GM12878 (cell line): ENCODE measurements at regions not wholly inside any gene's neighbourhood (a gene's known extent, or its start where the extent isn't known, plus 50 kb on each side); places are given as distances from the start of the nearest gene placed in this dataset.

Source experiments
- ATAC-seq: fragments of 200-7000 bp; cut with Tn5 transposase; 3 replicates; pipeline ENCODE4 v1.9.1; 2020; ENCODE audit warnings: mild to moderate bottlenecking, moderate library complexity
- BruUV-seq: library from RNA; stranded (reverse); fragments of 400-500 nt; replicated peaks from 2 replicates; lab custom pipeline; 2021; lab: Mats Ljungman, UMichigan
- CTCF ChIA-PET: fragments of 300-600 bp; sonication (Branson Sonifier 250); formaldehyde crosslinking; extraction: SDS; loops from one replicate; lab custom pipeline; 2021; ENCODE audit warnings: inconsistent platforms; lab: Yijun Ruan, JAX
- POLR2A ChIA-PET: fragments of 350-600 bp; formaldehyde crosslinking; extraction: SDS; loops from one replicate; lab custom pipeline; 2021; ENCODE audit warnings: inconsistent platforms; lab: Charles Lee
- RAD21 ChIA-PET: fragments of 300-600 bp; sonication (Branson Sonifier 250); formaldehyde crosslinking; loops from one replicate; lab custom pipeline; 2023; ENCODE audit warnings: antibody characterized with exemption; ENCODE audit not compliant: unreplicated experiment; lab: Charles Lee
- SMC1A ChIA-PET: fragments of 300-600 bp; sonication (Branson Sonifier 250); formaldehyde crosslinking; loops from one replicate; lab custom pipeline; 2023; ENCODE audit not compliant: unreplicated experiment, uncharacterized antibody; lab: Charles Lee
- DNase-seq: peaks from one replicate; pipeline ENCODE4 v3.0.0-alpha.2; 2011; ENCODE audit warnings: low read depth, low spot score
- FAIRE-seq: peaks from 3 replicates; lab custom pipeline; 2011; peaks lifted over from hg19 to GRCh38; lab: Jason Lieb, UNC
- H2AFZ ChIP-seq: 2 replicates; pipeline ENCODE4 v1.6.0; 2011; ENCODE audit warnings: low read depth, low read length, control low read depth; ENCODE audit not compliant: control insufficient read depth
- H3K27ac ChIP-seq: 2 replicates; pipeline ENCODE4 v1.5.1; 2011; ENCODE audit warnings: control low read depth; ENCODE audit not compliant: control insufficient read depth, insufficient read depth
- H3K27me3 ChIP-seq, 2 experiments: replicated peaks in 1 of 2; 2 replicates each; pipeline versions ENCODE4 v1.6.0 to v1.6.1; 2011; ENCODE audit warnings: low read length in 1 of 2; ENCODE audit not compliant: control insufficient read depth in 2 of 2, insufficient read depth in 2 of 2
- H3K36me3 ChIP-seq, 2 experiments: 2 replicates each; pipeline ENCODE4 v1.5.1; 2011; ENCODE audit warnings: low read length in 1 of 2; ENCODE audit not compliant: control insufficient read depth in 2 of 2, insufficient read depth in 2 of 2
- H3K4me1 ChIP-seq: 2 replicates; pipeline ENCODE4 v1.6.1; 2011; ENCODE audit warnings: mild to moderate bottlenecking, low read length, moderate library complexity, mixed read lengths; ENCODE audit not compliant: control insufficient read depth, insufficient read depth
- H3K4me2 ChIP-seq: 2 replicates; pipeline ENCODE4 v1.6.0; 2011; ENCODE audit warnings: control low read depth; ENCODE audit not compliant: control insufficient read depth, insufficient read depth
- H3K4me3 ChIP-seq: fragments of 200-600 bp; sonication (generic); 2 replicates; pipeline ENCODE4 v1.5.1; 2016
- H3K79me2 ChIP-seq: 2 replicates; pipeline ENCODE4 v1.6.0; 2011; ENCODE audit warnings: low read length; ENCODE audit not compliant: control insufficient read depth, insufficient read depth
- H3K9ac ChIP-seq: 2 replicates; pipeline ENCODE4 v1.8.0; 2011; ENCODE audit warnings: low read length, control low read depth, mixed read lengths; ENCODE audit not compliant: control insufficient read depth, insufficient read depth
- H3K9me3 ChIP-seq: replicated peaks from 3 replicates; pipeline ENCODE4 v1.5.1; 2011; ENCODE audit warnings: mild to moderate bottlenecking, low read length; ENCODE audit not compliant: control insufficient read depth, insufficient read depth
- H4K20me1 ChIP-seq: 2 replicates; pipeline ENCODE4 v1.6.0; 2011; ENCODE audit not compliant: control insufficient read depth, insufficient read depth
- HDGF ChIP-seq: fragments of 450-650 bp; IDR thresholded peaks from 2 replicates; pipeline ENCODE4 v1.6.1; 2016; ENCODE audit warnings: antibody characterized with exemption
- NFYB ChIP-seq: IDR thresholded peaks from 2 replicates; pipeline ENCODE4 v1.6.1; 2011; ENCODE audit warnings: low read depth, mild to moderate bottlenecking, low read length, improper control_type of control experiment, moderate library complexity; ENCODE audit not compliant: insufficient read depth
- TARDBP ChIP-seq: IDR thresholded peaks from 2 replicates; pipeline ENCODE4 v1.6.1; 2016; ENCODE audit warnings: borderline replicate concordance
- TCF12 ChIP-seq: IDR thresholded peaks from 2 replicates; pipeline ENCODE4 v1.6.1; 2011; ENCODE audit warnings: low read depth, mild to moderate bottlenecking, low read length
- WGBS: methylation state at CpG from one replicate; pipeline ENCODE4 v1.1.6; 2016; ENCODE audit warnings: low lambda C conversion rate; ENCODE audit not compliant: insufficient replicate concordance, insufficient coverage; ENCODE audit errors: missing lambda C conversion rate; 5-methylcytosine and 5-hydroxymethylcytosine counted together
- in situ Hi-C: fragments of 300-500 bp; cut with MboI; formaldehyde crosslinking; loops from 9 replicates; pipeline ENCODE4 v1.14.3; 2018; ENCODE audit warnings: mixed read lengths
- intact Hi-C: fragments of 100-400 bp; cut with micrococcal nuclease; formaldehyde crosslinking; loops from one replicate; pipeline ENCODE4 v1.14.2; 2022; ENCODE audit not compliant: unreplicated experiment
- TF ChIP-seq, protein P1 (sequence below): fragments of 450-650 bp; formaldehyde crosslinking; IDR thresholded peaks from 2 replicates; pipeline ENCODE4 v1.4.0; 2020; ENCODE audit warnings: mild to moderate bottlenecking, moderate library complexity
- TF ChIP-seq, protein P2 (sequence below): fragments of 150-350 bp; IDR thresholded peaks from 2 replicates; pipeline ENCODE4 v1.6.1; 2016; ENCODE audit warnings: low read depth, low read length

DNA sequence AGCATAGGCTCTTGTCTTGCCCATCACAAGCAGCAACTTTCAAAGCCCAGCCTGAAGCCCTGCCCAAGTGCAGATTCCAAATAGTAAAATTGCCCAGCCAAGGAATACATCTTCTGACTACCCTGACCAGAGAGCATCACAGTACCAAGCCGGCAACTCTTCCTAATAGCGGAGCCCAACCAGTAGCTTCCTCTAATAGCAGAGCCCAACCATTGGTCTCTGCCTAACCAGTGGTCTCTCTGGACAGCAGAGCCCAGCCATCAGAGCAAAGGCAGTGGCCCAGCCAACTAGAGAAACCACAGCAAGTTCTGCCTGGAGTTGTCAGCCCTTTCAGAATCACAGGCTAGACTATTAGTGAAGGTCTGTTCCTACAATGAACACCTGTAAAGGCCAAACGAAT lies 285.6 kb downstream of the HGF start:
- no peaks in the 10 kb centered on the region for H3K27me3 ChIP-seq
- H3K4me2 ChIP-seq = no peak overlapping the region
- intact Hi-C loops = loop anchor here (5.0 kb wide), 2 partner anchors 1088 to 1243 kb away; no protein-coding TSS in a partner anchor
- ATAC-seq (peak; percentile 62), DNase-seq (no peak), FAIRE-seq (no peak)
- ChIA-PET POLR2A (no interaction called here), SMC1A (interaction anchor here (0.7 to 3.3 kb wide), 8 partner anchors 16 to 1244 kb away, joined by 3 to 43 read pairs (median 5); no protein-coding TSS in a partner anchor), CTCF (interaction anchor here (0.6 to 4.8 kb wide), 16 partner anchors 14 to 1253 kb away, joined by 3 to 62 read pairs (median 4); partner anchors contain the start of gene HGF), RAD21 (interaction anchor here (0.6 to 4.5 kb wide), 9 partner anchors 8 to 1239 kb away, joined by 3 to 48 read pairs (median 4); no protein-coding TSS in a partner anchor)
- no peaks in the 10 kb centered on the region for H4K20me1 ChIP-seq
- in situ Hi-C loops = loop anchor here (5.0 to 25.0 kb wide), 3 partner anchors 753 to 1248 kb away; no protein-coding TSS in a partner anchor
- TF ChIP-seq, protein P1, sequence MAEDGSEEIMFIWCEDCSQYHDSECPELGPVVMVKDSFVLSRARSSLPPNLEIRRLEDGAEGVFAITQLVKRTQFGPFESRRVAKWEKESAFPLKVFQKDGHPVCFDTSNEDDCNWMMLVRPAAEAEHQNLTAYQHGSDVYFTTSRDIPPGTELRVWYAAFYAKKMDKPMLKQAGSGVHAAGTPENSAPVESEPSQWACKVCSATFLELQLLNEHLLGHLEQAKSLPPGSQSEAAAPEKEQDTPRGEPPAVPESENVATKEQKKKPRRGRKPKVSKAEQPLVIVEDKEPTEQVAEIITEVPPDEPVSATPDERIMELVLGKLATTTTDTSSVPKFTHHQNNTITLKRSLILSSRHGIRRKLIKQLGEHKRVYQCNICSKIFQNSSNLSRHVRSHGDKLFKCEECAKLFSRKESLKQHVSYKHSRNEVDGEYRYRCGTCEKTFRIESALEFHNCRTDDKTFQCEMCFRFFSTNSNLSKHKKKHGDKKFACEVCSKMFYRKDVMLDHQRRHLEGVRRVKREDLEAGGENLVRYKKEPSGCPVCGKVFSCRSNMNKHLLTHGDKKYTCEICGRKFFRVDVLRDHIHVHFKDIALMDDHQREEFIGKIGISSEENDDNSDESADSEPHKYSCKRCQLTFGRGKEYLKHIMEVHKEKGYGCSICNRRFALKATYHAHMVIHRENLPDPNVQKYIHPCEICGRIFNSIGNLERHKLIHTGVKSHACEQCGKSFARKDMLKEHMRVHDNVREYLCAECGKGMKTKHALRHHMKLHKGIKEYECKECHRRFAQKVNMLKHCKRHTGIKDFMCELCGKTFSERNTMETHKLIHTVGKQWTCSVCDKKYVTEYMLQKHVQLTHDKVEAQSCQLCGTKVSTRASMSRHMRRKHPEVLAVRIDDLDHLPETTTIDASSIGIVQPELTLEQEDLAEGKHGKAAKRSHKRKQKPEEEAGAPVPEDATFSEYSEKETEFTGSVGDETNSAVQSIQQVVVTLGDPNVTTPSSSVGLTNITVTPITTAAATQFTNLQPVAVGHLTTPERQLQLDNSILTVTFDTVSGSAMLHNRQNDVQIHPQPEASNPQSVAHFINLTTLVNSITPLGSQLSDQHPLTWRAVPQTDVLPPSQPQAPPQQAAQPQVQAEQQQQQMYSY (CRISPR knock-in tag) = no peak
- TF ChIP-seq TARDBP (no peak), NFYB (0 out of 2 replicates have a peak, but pooled peaks have one; percentile 14), HDGF (no peak), TCF12 (no peak)
- TF ChIP-seq, protein P2, sequence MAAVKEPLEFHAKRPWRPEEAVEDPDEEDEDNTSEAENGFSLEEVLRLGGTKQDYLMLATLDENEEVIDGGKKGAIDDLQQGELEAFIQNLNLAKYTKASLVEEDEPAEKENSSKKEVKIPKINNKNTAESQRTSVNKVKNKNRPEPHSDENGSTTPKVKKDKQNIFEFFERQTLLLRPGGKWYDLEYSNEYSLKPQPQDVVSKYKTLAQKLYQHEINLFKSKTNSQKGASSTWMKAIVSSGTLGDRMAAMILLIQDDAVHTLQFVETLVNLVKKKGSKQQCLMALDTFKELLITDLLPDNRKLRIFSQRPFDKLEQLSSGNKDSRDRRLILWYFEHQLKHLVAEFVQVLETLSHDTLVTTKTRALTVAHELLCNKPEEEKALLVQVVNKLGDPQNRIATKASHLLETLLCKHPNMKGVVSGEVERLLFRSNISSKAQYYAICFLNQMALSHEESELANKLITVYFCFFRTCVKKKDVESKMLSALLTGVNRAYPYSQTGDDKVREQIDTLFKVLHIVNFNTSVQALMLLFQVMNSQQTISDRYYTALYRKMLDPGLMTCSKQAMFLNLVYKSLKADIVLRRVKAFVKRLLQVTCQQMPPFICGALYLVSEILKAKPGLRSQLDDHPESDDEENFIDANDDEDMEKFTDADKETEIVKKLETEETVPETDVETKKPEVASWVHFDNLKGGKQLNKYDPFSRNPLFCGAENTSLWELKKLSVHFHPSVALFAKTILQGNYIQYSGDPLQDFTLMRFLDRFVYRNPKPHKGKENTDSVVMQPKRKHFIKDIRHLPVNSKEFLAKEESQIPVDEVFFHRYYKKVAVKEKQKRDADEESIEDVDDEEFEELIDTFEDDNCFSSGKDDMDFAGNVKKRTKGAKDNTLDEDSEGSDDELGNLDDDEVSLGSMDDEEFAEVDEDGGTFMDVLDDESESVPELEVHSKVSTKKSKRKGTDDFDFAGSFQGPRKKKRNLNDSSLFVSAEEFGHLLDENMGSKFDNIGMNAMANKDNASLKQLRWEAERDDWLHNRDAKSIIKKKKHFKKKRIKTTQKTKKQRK = no peak
- no peak overlapping the region for H3K4me3 ChIP-seq
- no TSS peak for BruUV-seq
- no peaks in the 10 kb centered on the region for H3K79me2 ChIP-seq
- H2AFZ ChIP-seq = no peak overlapping the region
- H3K27ac ChIP-seq = no peak overlapping the region
- 12% methylated on average over 3 of the region's 3 CpGs for WGBS
- H3K4me1 ChIP-seq = no peaks in the 10 kb centered on the region
- H3K36me3 ChIP-seq = no peaks in the 10 kb centered on the region
- no peaks in the 10 kb centered on the region for H3K9me3 ChIP-seq
- no peak overlapping the region for H3K9ac ChIP-seq
